Muscle of arm (tissue), 1 donor: ENCODE measurements at regions not wholly inside any gene's neighbourhood (a gene's known extent, or its start where the extent isn't known, plus 50 kb on each side); places are given as distances from the start of the nearest gene placed in this dataset.

Experiments
- DNase-seq: peaks from one replicate; pipeline ENCODE4 v3.0.0-alpha.2; 2013

DNA sequence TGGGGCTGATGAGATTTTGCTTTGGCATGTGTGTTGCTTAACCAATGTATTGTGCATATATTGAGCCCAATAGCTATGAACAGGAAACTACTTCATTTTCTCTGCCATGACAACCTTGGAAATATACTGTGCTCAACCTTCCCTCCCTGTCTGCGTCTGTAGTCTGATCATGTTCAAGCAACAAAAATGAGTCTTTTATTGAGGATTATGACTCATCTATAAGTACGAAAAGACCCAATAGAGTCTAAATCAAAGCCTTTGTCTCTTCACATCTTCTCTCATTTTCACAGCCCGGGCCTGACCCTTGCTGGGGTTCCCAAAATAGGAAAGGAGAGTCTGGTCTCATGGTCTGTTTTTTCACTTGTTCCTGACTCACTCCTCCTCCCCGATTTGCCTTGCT is 158.2 kb downstream of the CAND1 start:
- DNase-seq: no peak

DNA sequence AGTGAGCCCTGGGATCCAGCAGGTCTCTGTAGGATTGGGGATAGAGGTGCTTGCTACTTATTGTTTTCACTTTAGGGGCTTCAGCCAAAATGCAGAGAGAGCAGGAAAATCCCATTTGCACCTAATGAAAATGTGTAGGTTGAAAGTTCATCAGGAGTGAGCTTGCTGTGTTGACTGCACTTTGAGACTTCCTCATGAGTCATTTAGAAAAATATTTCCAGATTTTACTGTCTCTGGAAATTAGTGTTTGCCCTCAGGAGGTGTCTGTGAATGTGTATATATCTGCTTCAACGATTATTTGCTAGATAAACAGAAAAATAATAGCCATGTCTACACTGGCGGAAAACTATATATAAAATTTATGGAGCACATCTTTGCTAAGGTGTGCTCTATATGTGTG is 159.3 kb downstream of the CAND1 start:
- no peak for DNase-seq

DNA sequence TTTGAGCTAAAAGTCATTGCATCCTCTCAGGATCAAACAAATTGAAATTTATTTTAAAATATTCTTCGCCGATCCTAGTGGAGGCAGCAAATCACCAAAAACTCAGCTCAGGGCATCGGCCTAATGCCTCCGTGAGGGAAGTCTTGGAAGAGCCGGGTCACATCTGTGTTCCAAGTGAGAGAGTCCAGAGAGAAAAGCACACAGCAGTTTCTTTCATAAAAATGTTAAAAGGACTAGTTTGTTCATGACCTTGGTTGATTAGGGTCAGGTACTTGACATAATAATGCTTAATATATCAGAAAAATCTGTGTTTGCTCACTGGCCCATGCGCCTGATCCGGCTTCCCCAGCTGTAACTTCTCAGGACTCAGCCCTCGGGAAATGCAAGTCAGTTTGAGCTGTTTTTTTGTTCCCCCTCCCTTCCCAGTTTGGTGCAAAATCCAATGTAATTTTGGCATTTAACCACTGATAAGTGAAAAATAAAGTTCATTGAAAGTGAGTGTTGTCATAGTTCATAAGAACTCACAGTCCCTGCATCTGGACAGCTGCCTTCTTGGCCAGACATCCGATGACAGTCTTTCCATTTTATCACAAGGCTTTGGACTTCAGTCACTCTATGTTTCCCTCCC is 161.7 kb downstream of the CAND1 start:
- DNase-seq: peak; percentile 69

GRCh38 chr12:67431411-67432020 is 162.4 kb downstream of the CAND1 start:
- DNase-seq: no peak

DNA sequence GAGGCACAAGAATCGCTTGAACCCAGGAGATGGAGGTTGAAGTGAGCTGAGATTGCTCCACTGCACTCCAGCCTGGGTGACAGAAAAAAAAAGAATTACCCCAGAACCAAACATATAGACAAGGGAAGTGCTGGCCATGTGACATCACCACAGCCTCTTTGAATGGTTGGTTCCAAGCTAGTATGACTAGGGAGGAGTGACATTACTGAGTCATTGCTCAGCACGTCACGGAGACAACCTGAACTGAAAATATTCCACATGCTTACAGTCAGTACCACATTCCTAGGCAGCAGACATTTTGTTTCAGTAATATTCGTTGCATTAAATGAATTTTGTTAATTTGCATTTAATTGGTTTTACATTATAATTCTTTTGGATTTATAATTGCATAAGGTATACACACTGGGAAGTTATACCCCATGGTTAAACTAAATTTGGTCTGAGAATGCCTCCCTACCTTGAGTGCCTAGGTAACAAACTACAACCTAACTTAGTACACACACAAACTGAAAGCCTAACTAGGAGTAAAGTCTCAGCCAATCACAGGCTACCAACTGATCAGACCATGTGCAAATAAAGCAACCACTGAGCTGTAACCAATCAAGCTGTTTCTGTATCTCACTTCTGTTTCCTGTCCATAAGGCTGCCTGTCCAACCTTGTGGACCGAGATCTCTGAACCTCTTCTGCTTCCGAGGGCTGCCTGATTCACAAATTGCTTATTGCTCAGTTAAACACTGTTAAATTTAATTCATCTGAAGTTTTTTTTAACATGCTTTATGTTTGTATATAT is 164.4 kb downstream of the CAND1 start:
- no peak for DNase-seq

GRCh38 chr12:67434671-67435370 is 165.7 kb downstream of the CAND1 start:
- DNase-seq: no peak

DNA sequence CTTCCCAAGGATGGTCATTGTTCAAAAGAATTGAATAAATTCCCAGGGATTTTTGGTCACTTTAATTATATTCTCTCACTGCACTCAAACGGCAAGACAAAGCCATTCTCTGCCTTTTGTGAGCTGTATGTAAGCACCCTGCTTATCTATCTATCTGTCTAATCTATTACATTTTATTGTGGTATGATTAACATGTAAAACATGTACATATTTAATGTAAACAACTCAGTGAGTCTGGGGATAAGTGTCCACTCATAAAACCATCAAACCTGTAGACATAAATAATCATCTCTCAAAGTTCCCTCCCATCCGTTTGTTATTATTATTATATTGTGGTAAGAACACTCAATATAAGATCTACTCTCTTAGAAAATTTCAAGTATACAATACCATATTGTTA is 167.1 kb downstream of the CAND1 start:
- DNase-seq: no peak

DNA sequence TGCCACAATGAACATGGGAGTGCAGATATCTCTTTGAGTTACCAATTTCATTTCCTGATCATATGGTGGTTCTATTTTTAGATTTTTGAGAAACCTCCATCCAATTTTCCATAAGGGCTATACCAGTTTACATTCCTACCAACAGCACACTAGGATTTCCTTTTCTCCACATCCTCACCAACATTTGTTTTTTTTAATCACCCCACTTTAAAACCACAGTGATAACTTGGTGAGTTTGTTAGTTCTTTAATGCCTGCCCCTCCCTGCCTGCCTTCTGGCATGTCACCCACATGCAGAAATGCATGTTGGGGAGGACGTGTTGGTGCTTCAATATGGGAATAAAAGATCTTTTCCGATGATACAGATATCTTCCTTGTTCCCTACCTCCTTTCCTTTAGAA is 167.9 kb downstream of the CAND1 start:
- no peak for DNase-seq

DNA sequence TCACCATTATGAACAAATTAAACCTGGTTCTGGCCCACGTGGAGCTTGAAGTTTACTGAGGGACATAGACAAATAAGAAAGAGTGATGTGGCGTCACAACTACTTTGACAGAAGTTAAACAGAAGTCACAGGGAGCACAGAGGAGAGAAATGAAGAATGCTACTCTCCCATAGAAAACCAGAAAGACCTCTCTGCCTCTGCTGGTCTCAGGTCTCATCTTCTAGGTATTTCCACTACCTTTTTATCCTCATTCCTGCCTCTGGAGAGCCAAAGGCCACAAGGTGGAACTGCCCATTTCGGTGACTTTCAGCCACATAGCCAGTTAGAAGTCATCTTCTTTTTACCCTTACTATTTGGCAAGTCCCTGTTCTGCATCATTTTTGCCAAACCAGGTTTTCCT is 170.5 kb downstream of the CAND1 start:
- DNase-seq: no peak

DNA sequence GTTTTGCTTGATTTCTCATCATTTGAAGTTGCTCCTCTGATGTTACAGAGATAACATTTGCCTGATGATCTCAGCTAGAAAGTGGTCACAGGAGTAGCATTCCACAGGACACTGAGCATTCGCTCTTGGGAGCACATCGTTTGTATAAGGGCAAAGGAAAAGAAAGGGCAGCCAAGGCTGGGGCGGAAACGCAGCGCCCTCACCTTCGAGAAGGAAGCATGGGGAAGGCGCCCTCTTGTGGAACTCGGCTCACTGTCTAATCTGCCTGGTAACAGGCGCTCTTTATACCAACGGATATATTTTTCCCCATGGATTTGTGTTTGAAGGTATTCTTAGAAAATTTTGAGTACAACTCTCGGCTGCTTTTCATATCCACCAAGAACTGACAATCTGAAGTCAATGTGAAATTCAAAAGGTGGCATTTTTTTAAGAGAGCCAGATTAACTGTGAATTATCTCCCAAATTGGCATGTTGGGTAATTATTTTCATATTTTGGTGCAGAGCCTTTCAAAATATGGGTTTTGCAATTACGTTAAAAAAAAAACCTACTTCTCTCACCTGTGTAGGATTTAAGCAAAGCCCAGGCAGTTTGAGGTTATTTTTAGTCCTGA is 172.7 kb downstream of the CAND1 start:
- DNase-seq: peak; percentile 76

DNA sequence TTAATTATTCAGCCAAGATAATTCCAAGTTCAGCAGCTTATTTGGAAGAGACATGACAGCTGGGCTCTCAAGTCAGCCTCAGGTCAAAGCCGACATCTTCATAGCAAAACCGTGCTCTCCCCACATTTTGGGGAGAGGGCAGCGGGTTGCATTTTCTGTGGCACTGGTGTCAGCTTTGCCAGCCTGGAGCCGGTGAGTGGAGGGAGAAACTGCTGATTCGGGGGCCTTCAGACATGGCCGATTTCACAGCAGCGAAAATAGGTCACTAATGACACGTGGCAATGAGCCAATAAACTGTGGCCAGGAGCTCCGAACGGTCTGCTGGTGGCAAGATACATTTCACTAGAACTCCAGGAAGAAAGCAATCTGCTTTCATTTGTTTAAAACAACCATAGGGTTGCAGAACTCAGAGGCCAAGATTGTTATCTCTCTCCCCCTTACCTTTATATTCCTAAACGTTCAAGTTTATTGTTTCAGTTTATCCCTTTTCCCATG is 173.2 kb downstream of the CAND1 start:
- no peak for DNase-seq

GRCh38 chr12:67442896-67443295 is 173.7 kb downstream of the CAND1 start:
- no peak for DNase-seq

GRCh38 chr12:67444542-67444941 is 175.4 kb downstream of the CAND1 start:
- DNase-seq: no peak

DNA sequence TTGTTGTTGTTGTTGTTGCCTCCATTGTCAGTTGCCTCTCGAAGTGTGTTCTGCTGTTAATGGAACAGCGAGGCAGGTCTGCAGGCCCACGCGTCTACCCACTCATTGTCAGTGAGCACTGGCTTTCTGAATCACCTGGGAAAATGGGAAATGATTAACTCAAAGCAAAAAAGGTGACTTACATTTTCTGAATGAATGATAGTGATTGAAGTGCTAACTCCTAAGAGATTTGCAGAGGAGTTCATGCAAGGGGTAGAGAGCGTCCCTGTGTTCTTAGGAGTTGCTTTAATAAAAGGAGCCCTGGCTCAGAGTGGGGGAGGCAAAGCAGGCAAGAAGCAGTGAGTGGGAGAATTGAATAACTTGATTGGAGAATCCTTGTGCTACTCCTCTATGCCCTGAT is 177.6 kb downstream of the CAND1 start:
- no peak for DNase-seq

DNA sequence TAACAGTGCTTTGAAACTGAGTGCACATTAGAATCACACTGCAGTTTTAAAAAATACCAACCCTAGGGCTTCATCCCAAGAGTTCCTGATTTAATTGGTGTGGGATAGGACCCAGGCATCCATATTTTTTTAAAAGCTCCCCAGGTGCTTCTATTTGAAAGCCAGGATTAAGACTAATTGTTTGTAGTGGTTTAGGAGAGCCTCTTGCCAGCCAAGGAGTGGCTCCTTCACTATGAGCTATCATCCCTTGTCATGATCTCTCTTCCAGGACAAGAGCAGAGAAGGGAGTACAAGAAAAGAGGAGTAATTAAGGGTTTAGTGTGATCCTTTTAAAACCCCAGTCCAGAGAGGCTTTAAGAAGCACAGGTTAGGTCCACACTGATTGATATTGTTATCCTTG is 178.0 kb downstream of the CAND1 start:
- DNase-seq: no peak

- no peak for DNase-seq
Observed at GRCh38 chr12:67449591-67450052, 180.5 kb downstream of the CAND1 start.

DNA sequence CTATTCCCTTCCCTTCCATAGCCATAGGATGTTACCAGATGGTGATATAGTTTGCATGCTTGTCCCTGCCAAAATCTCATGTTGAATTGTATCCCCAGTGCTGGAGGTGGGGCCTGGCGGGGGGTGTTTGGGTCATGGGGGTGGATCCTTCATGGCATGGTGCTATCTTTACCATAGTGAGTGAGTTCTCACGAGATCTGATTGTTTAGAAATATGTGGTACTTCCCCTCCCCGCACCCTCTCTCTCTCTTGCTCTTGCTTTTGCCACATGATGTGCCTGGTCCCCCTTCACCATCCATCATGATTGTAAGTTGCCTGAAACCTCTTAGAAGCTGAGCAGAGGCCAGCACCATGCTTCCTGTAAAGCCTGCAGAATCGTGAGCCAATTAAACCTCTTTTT is 181.3 kb downstream of the CAND1 start:
- no peak for DNase-seq

GRCh38 chr12:67451206-67451605 is 182.0 kb downstream of the CAND1 start:
- DNase-seq: no peak

GRCh38 chr12:67452119-67452805 is 183.1 kb downstream of the CAND1 start:
- no peak for DNase-seq

GRCh38 chr12:67453191-67453590 is 184.0 kb downstream of the CAND1 start:
- no peak for DNase-seq

- DNase-seq: no peak
Observed at GRCh38 chr12:67455236-67455635, 186.1 kb downstream of the CAND1 start.
